ENCODE measurements at regions not wholly inside any gene's neighbourhood (a gene's known extent, or its start where the extent isn't known, plus 50 kb on each side); places are given as distances from the start of the nearest gene placed in this dataset.

- TF ChIP-seq CTCF (IDR thresholded peaks at IDR 0.05; ENCODE audit: low read depth, low read length, poor library complexity, severe bottlenecking) (no peak), EZH2phosphoT487 (IDR thresholded peaks at IDR 0.05; ENCODE audit: borderline replicate concordance, low read length) (no peak)
- no peaks in the 10 kb centered on the region for H3K27me3 ChIP-seq (ENCODE audit: control insufficient read depth, low read length)
- H3K9me3 ChIP-seq (ENCODE audit: control insufficient read depth, insufficient read depth, low read length): no peaks in the 10 kb centered on the region
- no peaks in the 10 kb centered on the region for H3K9me2 ChIP-seq (replicated peaks; ENCODE audit: control insufficient read depth, low read length)
- no peaks in the 10 kb centered on the region for H3K79me2 ChIP-seq (ENCODE audit: control insufficient read depth, low read length)
- no peaks in the 10 kb centered on the region for H3K36me3 ChIP-seq (ENCODE audit: control insufficient read depth, low read length)
- no peaks in the 10 kb centered on the region for H3K4me1 ChIP-seq (ENCODE audit: control insufficient read depth, low read length)
- H3K4me2 ChIP-seq (ENCODE audit: low read length): no peak overlapping the region
- H3K4me3 ChIP-seq (ENCODE audit: low read length): no peak overlapping the region
- H3K27ac ChIP-seq (ENCODE audit: low read depth, low read length): no peak overlapping the region
- no peaks in the 10 kb centered on the region for H3F3A ChIP-seq (ENCODE audit: control insufficient read depth, insufficient read depth)
- H4K20me1 ChIP-seq (ENCODE audit: control insufficient read depth, insufficient read depth, low read depth, low read length): no peaks in the 10 kb centered on the region
Observed at GRCh38 chrX:42456176-42456700, 321.7 kb downstream of the PPP1R2C start.

GRCh38 chrX:42450228-42450627, 327.7 kb downstream of the PPP1R2C start:
- Histone ChIP-seq H3K9me2 (replicated peaks; ENCODE audit: control insufficient read depth, low read length) (no peaks in the 10 kb centered on the region), H3K79me2 (ENCODE audit: control insufficient read depth, low read length) (no peaks in the 10 kb centered on the region), H3K36me3 (ENCODE audit: control insufficient read depth, low read length) (no peaks in the 10 kb centered on the region), H3K4me3 (ENCODE audit: low read length) (no peak overlapping the region), H3K27ac (ENCODE audit: low read depth, low read length) (no peak overlapping the region), H3K27me3 (ENCODE audit: control insufficient read depth, low read length) (no peaks in the 10 kb centered on the region), H4K20me1 (ENCODE audit: control insufficient read depth, insufficient read depth, low read depth, low read length) (no peaks in the 10 kb centered on the region), H3K4me2 (ENCODE audit: low read length) (no peak overlapping the region), H3K9me3 (ENCODE audit: control insufficient read depth, insufficient read depth, low read length) (no peaks in the 10 kb centered on the region), H3K4me1 (ENCODE audit: control insufficient read depth, low read length) (no peaks in the 10 kb centered on the region), H3F3A (ENCODE audit: control insufficient read depth, insufficient read depth) (no peaks in the 10 kb centered on the region)
- TF ChIP-seq EZH2phosphoT487 (IDR thresholded peaks at IDR 0.05; ENCODE audit: borderline replicate concordance, low read length) (no peak), CTCF (IDR thresholded peaks at IDR 0.05; ENCODE audit: low read depth, low read length, poor library complexity, severe bottlenecking) (no peak)

- no peak overlapping the region for H3K4me2 ChIP-seq (ENCODE audit: low read length)
Observed at GRCh38 chrX:42443267-42443666, 334.7 kb downstream of the PPP1R2C start.

More at GRCh38 chrX:42443267-42443666, 334.7 kb downstream of the PPP1R2C start:
- no peak overlapping the region for H3K27ac ChIP-seq (ENCODE audit: low read depth, low read length)
- TF ChIP-seq EZH2phosphoT487 (IDR thresholded peaks at IDR 0.05; ENCODE audit: borderline replicate concordance, low read length) (no peak), CTCF (IDR thresholded peaks at IDR 0.05; ENCODE audit: low read depth, low read length, poor library complexity, severe bottlenecking) (no peak)
- H3F3A ChIP-seq (ENCODE audit: control insufficient read depth, insufficient read depth): no peaks in the 10 kb centered on the region
- H3K9me2 ChIP-seq (replicated peaks; ENCODE audit: control insufficient read depth, low read length): no peaks in the 10 kb centered on the region
- no peaks in the 10 kb centered on the region for H3K4me1 ChIP-seq (ENCODE audit: control insufficient read depth, low read length)
- no peaks in the 10 kb centered on the region for H3K36me3 ChIP-seq (ENCODE audit: control insufficient read depth, low read length)
- H4K20me1 ChIP-seq (ENCODE audit: control insufficient read depth, insufficient read depth, low read depth, low read length): no peaks in the 10 kb centered on the region
- H3K27me3 ChIP-seq (ENCODE audit: control insufficient read depth, low read length): no peaks in the 10 kb centered on the region
- H3K9me3 ChIP-seq (ENCODE audit: control insufficient read depth, insufficient read depth, low read length): no peaks in the 10 kb centered on the region
- H3K4me3 ChIP-seq (ENCODE audit: low read length): no peak overlapping the region
- H3K79me2 ChIP-seq (ENCODE audit: control insufficient read depth, low read length): no peaks in the 10 kb centered on the region
